DND-41 (cell line): ENCODE measurements at regions not wholly inside any gene's neighbourhood (a gene's known extent, or its start where the extent isn't known, plus 50 kb on each side); places are given as distances from the start of the nearest gene placed in this dataset.

Source experiments
- EZH2 ChIP-seq: IDR thresholded peaks from 3 replicates; pipeline ENCODE4 v1.6.1; 2012; ENCODE audit warnings: borderline replicate concordance, low read depth, mild to moderate bottlenecking, moderate library complexity, low read length, inconsistent platforms; ENCODE audit not compliant: severe bottlenecking
- TF ChIP-seq, protein P1 (sequence below): IDR thresholded peaks from 2 replicates; pipeline ENCODE4 v1.5.1; 2012; ENCODE audit warnings: borderline replicate concordance, low read length, moderate library complexity, mild to moderate bottlenecking; ENCODE audit not compliant: poor library complexity, severe bottlenecking; ENCODE audit errors: extremely low read depth

DNA sequence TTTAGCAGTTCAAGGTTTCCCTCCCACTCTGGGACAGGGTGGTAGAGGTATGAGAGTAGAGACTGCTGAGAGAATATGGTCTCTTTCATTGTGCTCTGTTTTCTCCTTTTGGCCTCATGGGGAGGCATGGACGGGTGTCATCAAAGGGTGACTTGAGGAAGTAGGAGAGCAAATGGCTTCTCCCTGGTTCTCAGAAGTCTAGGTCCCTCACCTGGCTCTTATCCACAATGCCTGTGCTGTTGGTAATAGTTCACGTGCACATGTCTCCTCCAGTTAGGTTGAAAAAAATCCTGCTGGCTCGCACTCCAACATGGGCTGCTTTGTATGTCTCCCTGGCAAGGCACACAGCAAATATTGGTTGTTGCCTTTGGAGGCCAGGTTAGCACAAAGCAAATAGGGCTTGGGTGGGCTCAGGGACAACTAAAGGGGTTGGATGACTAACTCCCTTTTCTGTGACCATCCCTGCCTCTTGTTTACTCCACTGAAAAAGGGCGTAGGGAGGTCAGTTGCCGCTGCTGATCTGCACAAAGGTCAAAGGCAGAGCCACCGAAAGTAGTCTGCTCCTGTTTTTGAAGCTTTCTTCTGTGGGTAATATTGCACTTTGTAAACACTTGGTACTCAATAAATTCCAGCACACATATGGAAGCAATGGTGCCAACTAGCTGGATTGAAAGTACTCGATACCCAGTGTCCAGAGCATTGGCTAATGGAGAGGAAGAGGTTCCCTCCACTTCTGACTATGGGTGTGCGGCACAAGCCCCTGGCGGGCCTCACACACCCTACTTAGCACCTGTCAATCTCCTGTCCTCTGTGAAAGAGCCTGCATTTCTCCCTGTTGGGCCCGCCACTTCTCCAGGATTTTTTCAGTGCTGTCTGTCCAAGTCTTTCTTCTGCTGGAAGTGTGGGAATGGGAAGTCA, 121.8 kb downstream of the SLC38A6 start:
- TF ChIP-seq, protein P1, sequence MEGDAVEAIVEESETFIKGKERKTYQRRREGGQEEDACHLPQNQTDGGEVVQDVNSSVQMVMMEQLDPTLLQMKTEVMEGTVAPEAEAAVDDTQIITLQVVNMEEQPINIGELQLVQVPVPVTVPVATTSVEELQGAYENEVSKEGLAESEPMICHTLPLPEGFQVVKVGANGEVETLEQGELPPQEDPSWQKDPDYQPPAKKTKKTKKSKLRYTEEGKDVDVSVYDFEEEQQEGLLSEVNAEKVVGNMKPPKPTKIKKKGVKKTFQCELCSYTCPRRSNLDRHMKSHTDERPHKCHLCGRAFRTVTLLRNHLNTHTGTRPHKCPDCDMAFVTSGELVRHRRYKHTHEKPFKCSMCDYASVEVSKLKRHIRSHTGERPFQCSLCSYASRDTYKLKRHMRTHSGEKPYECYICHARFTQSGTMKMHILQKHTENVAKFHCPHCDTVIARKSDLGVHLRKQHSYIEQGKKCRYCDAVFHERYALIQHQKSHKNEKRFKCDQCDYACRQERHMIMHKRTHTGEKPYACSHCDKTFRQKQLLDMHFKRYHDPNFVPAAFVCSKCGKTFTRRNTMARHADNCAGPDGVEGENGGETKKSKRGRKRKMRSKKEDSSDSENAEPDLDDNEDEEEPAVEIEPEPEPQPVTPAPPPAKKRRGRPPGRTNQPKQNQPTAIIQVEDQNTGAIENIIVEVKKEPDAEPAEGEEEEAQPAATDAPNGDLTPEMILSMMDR = no peak
- no peak for TF ChIP-seq EZH2
